Prostate gland (tissue), 2 donors: ENCODE measurements at regions not wholly inside any gene's neighbourhood (a gene's known extent, or its start where the extent isn't known, plus 50 kb on each side); places are given as distances from the start of the nearest gene placed in this dataset.

Source experiments
- DNase-seq: peaks from one replicate; pipeline ENCODE4 v3.0.0-alpha.2; 2019; ENCODE audit warnings: low spot score
- H3K27ac ChIP-seq, 2 donors: fragments of 200-600 bp; sonication (generic); 2 replicates each; pipeline ENCODE4 v1.5.1; 2017 to 2019
- H3K27me3 ChIP-seq: fragments of 200-600 bp; sonication (generic); replicated peaks from 2 replicates; pipeline ENCODE4 v1.5.1; 2019; ENCODE audit not compliant: insufficient read depth
- H3K36me3 ChIP-seq, 2 donors: fragments of 200-600 bp; sonication (generic); 1 replicate in 1 of 2; 2 replicates in 1 of 2; pipeline versions ENCODE4 v1.5.1 to v1.8.1; 2017 to 2019
- H3K4me1 ChIP-seq: fragments of 200-600 bp; sonication (generic); replicated peaks from 2 replicates; pipeline ENCODE4 v1.5.1; 2019
- H3K4me3 ChIP-seq, 2 donors: fragments of 200-600 bp; sonication (generic); 2 replicates each; pipeline ENCODE4 v1.5.1; 2017 to 2019
- H3K9me3 ChIP-seq: fragments of 200-600 bp; sonication (generic); 2 replicates; pipeline ENCODE4 v1.5.1; 2017
- CTCF ChIP-seq, 4 experiments: fragments of 200-600 bp in 2 of 4; fragments of 450-650 bp in 2 of 4; sonication (generic) in 2 of 4; IDR thresholded peaks; 1 replicate in 3 of 4; 2 replicates in 1 of 4; pipeline ENCODE4 v1.5.1; 2016 to 2019; ENCODE audit warnings: antibody characterized with exemption in 4 of 4, mild to moderate bottlenecking in 2 of 4, moderate library complexity in 2 of 4
- POLR2A ChIP-seq: fragments of 450-650 bp; IDR thresholded peaks from one replicate; pipeline ENCODE4 v1.6.1; 2016; ENCODE audit warnings: antibody characterized with exemption, mild to moderate bottlenecking
- POLR2AphosphoS5 ChIP-seq: sonication (generic); formaldehyde crosslinking; IDR thresholded peaks from one replicate; pipeline ENCODE4 v1.6.1; 2017; ENCODE audit warnings: antibody characterized with exemption
- WGBS: methylation state at CpG from one replicate; pipeline ENCODE4 v1.1.5; 2018; 5-methylcytosine and 5-hydroxymethylcytosine counted together
- intact Hi-C: fragments of 100-400 bp; cut with DNase I; formaldehyde crosslinking; loops from one replicate; pipeline ENCODE4 v1.14.2; 2022

GRCh38 chr14:26992403-26993115 is 394.7 kb upstream of the NOVA1 start:
- Histone ChIP-seq H3K9me3 (no peaks in the 10 kb centered on the region), H3K4me3 (no peak overlapping the region), H3K36me3 (no peaks in the 10 kb centered on the region), H3K4me1 (no peaks in the 10 kb centered on the region), H3K27ac (no peak overlapping the region), H3K27me3 (no peaks in the 10 kb centered on the region)
- no peak for DNase-seq
- TF ChIP-seq POLR2A: no peak
- no peak for TF ChIP-seq POLR2AphosphoS5
- TF ChIP-seq CTCF (IDR thresholded peaks at IDR 0.05): no peak
- intact Hi-C loops: no loop called here
- 50% methylated on average over 3 of the region's 3 CpGs for WGBS

GRCh38 chr14:26993556-26993955 is 395.7 kb upstream of the NOVA1 start:
- Histone ChIP-seq H3K27me3 (no peaks in the 10 kb centered on the region), H3K4me3 (no peak overlapping the region), H3K4me1 (no peaks in the 10 kb centered on the region), H3K9me3 (no peaks in the 10 kb centered on the region), H3K36me3 (no peaks in the 10 kb centered on the region), H3K27ac (no peak overlapping the region)
- intact Hi-C loops: no loop called here
- DNase-seq: no peak
- no peak for TF ChIP-seq CTCF (IDR thresholded peaks at IDR 0.05)
- TF ChIP-seq POLR2A: no peak
- no peak for TF ChIP-seq POLR2AphosphoS5
- 72% methylated on average over 2 of the region's 2 CpGs for WGBS

- no peaks in the 10 kb centered on the region for H3K9me3 ChIP-seq
- DNase-seq: no peak
- no peak overlapping the region for H3K4me3 ChIP-seq
- H3K27ac ChIP-seq: no peak overlapping the region
- H3K27me3 ChIP-seq: no peaks in the 10 kb centered on the region
- TF ChIP-seq POLR2A: no peak
- no peak for TF ChIP-seq POLR2AphosphoS5
- no peak for TF ChIP-seq CTCF (IDR thresholded peaks at IDR 0.05)
- intact Hi-C loops: no loop called here
- no peaks in the 10 kb centered on the region for H3K4me1 ChIP-seq
- H3K36me3 ChIP-seq: no peaks in the 10 kb centered on the region
Observed at GRCh38 chr14:26995301-26995700, 397.5 kb upstream of the NOVA1 start.

GRCh38 chr14:26996246-26996645 is 398.4 kb upstream of the NOVA1 start:
- Histone ChIP-seq H3K4me1 (no peaks in the 10 kb centered on the region), H3K27me3 (no peaks in the 10 kb centered on the region), H3K4me3 (no peak overlapping the region), H3K27ac (no peak overlapping the region), H3K9me3 (no peaks in the 10 kb centered on the region), H3K36me3 (no peaks in the 10 kb centered on the region)
- no peak for DNase-seq
- WGBS: 52% methylated on average over 2 of the region's 2 CpGs
- TF ChIP-seq POLR2AphosphoS5 (no peak), POLR2A (no peak), CTCF (IDR thresholded peaks at IDR 0.05) (no peak)
- intact Hi-C loops: no loop called here

- DNase-seq: no peak
- Histone ChIP-seq H3K27me3 (no peaks in the 10 kb centered on the region), H3K4me1 (no peaks in the 10 kb centered on the region), H3K9me3 (no peaks in the 10 kb centered on the region), H3K36me3 (no peaks in the 10 kb centered on the region), H3K4me3 (no peak overlapping the region), H3K27ac (no peak overlapping the region)
- intact Hi-C loops: no loop called here
- 88% methylated on average over 2 of the region's 2 CpGs for WGBS
- TF ChIP-seq POLR2A: no peak
- no peak for TF ChIP-seq CTCF (IDR thresholded peaks at IDR 0.05)
- no peak for TF ChIP-seq POLR2AphosphoS5
Observed at GRCh38 chr14:27002179-27002578, 404.3 kb upstream of the NOVA1 start.
